C4-2B (cell line): ENCODE measurements at regions not wholly inside any gene's neighbourhood (a gene's known extent, or its start where the extent isn't known, plus 50 kb on each side); places are given as distances from the start of the nearest gene placed in this dataset.
"Not testable (repeated sequence)": the region's sequence is repeated elsewhere in the genome, so short reads cannot be mapped to it uniquely, and the experiment has no call there.

Experiments used
- H3K27ac ChIP-seq: fragments of 450-650 bp; 2 replicates; pipeline ENCODE4 v1.5.1; 2017
- CTCF ChIP-seq: fragments of 450-650 bp; conservative IDR thresholded peaks from 2 replicates; pipeline ENCODE4 v1.5.1; 2017; ENCODE audit warnings: mild to moderate bottlenecking
- ZFX ChIP-seq: fragments of 450-650 bp; IDR thresholded peaks from 2 replicates; pipeline ENCODE4 v1.6.1; 2017

DNA sequence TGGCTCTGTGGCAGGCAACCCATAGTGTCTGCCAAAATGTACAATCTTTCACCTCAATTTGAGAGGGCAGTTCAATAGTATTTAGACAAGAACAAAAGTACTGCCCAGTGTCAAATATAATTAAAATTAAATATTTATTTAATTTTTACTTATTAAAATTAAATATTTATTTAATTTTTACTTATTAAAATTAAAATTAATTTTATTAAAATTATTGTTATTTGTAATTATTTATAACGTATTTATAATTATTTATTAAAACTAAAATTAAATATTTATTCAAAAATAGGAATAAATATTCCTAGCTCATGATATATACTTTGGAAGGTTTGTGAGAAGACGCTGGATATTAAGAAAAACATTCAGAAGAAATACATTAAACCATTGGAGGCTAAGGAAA is 93.7 kb upstream of the CAV2 start:
- TF ChIP-seq CTCF (no peak), ZFX (no peak)
- no peak overlapping the region for H3K27ac ChIP-seq

DNA sequence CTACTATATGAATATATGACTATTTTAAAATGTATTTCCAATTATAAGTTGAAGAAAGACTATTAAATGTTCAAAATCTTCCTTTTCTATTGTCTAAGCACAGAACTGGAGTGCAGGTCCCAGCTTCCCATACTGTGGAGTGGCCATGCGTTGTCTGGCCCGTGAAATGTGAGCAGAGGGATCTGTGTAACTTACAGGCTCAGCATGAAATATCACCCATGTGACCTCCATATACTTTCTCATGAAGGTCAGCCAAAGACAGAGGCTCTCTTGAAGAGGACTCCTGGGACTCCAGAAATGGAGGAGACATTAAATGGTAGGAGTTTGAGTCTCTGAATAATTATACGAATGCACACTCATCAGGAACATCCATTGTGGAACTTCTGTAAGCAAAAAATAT is 92.4 kb upstream of the CAV2 start:
- TF ChIP-seq CTCF (no peak), ZFX (no peak)
- no peak overlapping the region for H3K27ac ChIP-seq

DNA sequence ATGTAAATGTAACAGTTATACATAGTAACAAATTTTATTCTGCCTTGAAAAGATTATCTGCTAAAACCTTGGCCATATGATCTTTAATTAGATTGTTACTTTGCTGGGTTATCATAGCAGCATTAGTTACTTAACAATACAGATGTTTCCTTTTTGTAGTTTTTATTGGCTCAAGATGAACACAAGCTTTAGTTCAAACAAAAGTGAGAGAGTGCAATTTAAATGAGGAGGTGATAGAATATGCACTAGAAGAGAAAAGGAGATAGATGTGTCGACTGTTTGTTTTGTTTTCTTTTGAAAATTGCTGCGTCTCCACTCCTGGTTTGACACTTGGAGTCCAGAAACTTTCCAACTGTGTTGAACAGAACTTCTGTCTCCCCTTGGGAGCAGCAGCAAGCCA is 91.4 kb upstream of the CAV2 start:
- TF ChIP-seq ZFX (no peak), CTCF (no peak)
- no peak overlapping the region for H3K27ac ChIP-seq

DNA sequence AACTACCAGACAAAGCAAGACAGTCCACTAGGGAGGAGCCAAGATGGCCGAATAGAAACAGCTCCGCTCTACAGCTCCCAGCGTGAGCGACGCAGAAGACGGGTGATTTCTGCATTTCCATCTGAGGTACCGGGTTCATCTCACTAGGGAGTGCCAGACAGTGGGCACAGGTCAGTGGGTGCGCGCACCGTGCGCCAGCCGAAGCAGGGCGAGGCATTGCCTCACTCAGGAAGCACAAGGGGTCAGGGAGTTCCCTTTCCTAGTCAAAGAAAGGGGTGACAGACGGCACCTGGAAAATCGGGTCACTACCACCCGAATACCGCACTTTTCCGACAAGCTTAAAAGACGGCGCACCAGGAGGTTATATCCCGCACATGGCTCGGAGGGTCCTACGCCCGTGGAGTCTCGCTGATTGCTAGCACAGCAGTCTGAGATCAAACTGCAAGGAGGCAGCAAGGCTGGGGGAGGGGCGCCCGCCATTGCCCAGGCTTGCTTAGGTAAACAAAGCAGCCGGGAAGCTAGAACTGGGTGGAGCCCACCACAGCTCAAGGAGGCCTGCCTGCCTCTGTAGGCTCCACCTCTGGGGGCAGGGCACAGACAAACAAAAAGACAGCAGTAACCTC is 90.6 kb upstream of the CAV2 start:
- not testable (repeated sequence) for H3K27ac ChIP-seq

GRCh38 chr7:116410694-116411093 is 88.8 kb upstream of the CAV2 start:
- not testable (repeated sequence) for H3K27ac ChIP-seq

GRCh38 chr7:116417593-116418345 is 81.8 kb upstream of the CAV2 start:
- H3K27ac ChIP-seq, result no peak overlapping the region
- no peak for TF ChIP-seq CTCF

GRCh38 chr7:116418524-116418923 is 81.0 kb upstream of the CAV2 start:
- no peak overlapping the region for H3K27ac ChIP-seq
- TF ChIP-seq CTCF (no peak), ZFX (no peak)

- no peak overlapping the region for H3K27ac ChIP-seq
- TF ChIP-seq ZFX (no peak), CTCF (no peak)
Observed at GRCh38 chr7:116420003-116420402, 79.5 kb upstream of the CAV2 start.
